GM12892 (cell line): ENCODE measurements at regions not wholly inside any gene's neighbourhood (a gene's known extent, or its start where the extent isn't known, plus 50 kb on each side); places are given as distances from the start of the nearest gene placed in this dataset.

Experiments
- POLR2A ChIP-seq: IDR thresholded peaks from 2 replicates; pipeline ENCODE4 v1.6.1; 2011; ENCODE audit warnings: low read depth, low read length, control low read depth
- POLR2AphosphoS5 ChIP-seq: IDR thresholded peaks from 2 replicates; pipeline ENCODE4 v1.6.1; 2011; ENCODE audit warnings: low read depth, low read length, control low read depth
- TAF1 ChIP-seq: IDR thresholded peaks from 2 replicates; pipeline ENCODE4 v1.6.1; 2011; ENCODE audit warnings: low read depth, mild to moderate bottlenecking, control low read depth, low read length, borderline replicate concordance

DNA sequence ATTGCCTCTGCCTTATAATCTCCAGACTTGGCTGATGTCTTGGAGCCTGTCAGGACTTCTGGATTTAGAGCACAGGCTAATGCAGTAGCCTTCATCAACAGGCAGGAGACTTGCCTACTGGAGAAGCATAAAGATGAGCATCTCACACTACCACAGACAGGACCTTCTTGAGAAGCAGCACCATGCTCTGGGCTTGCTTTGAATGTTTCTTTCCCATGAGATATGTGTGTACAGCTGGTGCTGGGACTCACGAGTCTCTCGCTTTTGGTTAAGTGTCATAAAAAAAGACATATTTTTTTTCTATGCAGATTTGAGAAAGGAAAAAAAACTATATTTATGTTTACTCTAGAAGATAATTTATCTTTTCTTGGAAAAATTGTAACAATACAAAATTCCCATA is 671.3 kb downstream of the MRPL39 start:
- TF ChIP-seq POLR2A (no peak), POLR2AphosphoS5 (no peak), TAF1 (no peak)
